OCI-LY3 (cell line): ENCODE measurements at regions not wholly inside any gene's neighbourhood (a gene's known extent, or its start where the extent isn't known, plus 50 kb on each side); places are given as distances from the start of the nearest gene placed in this dataset.

Source experiments
- H2AFZ ChIP-seq: fragments of 200-600, 300-600 bp; shearing (Covaris generic); 2 replicates; pipeline ENCODE4 v1.6.0; 2014; ENCODE audit warnings: antibody characterized with exemption, low read depth, low read length
- H3K27ac ChIP-seq: fragments of 200-600, 300-600 bp; sonication (generic); 2 replicates; pipeline ENCODE4 v1.5.1; 2014; ENCODE audit warnings: mild to moderate bottlenecking, low read length, moderate library complexity, mixed read lengths
- H3K27me3 ChIP-seq: fragments of 200-600, 300-600 bp; sonication (generic); 2 replicates; pipeline ENCODE4 v1.6.1; 2014; ENCODE audit warnings: low read depth, low read length, mixed read lengths
- H3K36me3 ChIP-seq: fragments of 200-600, 300-600 bp; sonication (generic); replicated peaks from 2 replicates; pipeline ENCODE3; 2014; ENCODE audit warnings: low read depth, low read length, mixed read lengths
- H3K4me1 ChIP-seq: fragments of 300-600, 200-600 bp; sonication (generic); 2 replicates; pipeline ENCODE4 v1.6.1; 2014; ENCODE audit warnings: low read length, mixed read lengths
- H3K4me2 ChIP-seq: fragments of 200-600, 300-600 bp; sonication (generic); 2 replicates; pipeline ENCODE4 v1.6.1; 2014; ENCODE audit warnings: low read length, mixed read lengths
- H3K4me3 ChIP-seq: fragments of 300-600, 200-600 bp; sonication (generic); 2 replicates; pipeline ENCODE4 v1.5.1; 2014; ENCODE audit warnings: antibody characterized with exemption, mild to moderate bottlenecking, low read length, moderate library complexity
- H3K79me2 ChIP-seq: fragments of 300-600, 200-600 bp; shearing (Covaris generic); 2 replicates; pipeline ENCODE4 v1.6.1; 2014; ENCODE audit warnings: mild to moderate bottlenecking, low read length, mixed read lengths
- H3K9ac ChIP-seq: fragments of 300-600, 200-600 bp; shearing (Covaris generic); 2 replicates; pipeline ENCODE4 v1.6.0; 2014; ENCODE audit warnings: mild to moderate bottlenecking, low read length, moderate library complexity
- H3K9me3 ChIP-seq: fragments of 200-600, 300-600 bp; shearing (Covaris generic); 2 replicates; pipeline ENCODE4 v1.6.1; 2014; ENCODE audit warnings: low read length, mixed read lengths; ENCODE audit not compliant: insufficient read depth
- H4K20me1 ChIP-seq: fragments of 200-600, 300-600 bp; sonication (generic); 2 replicates; pipeline ENCODE4 v1.6.1; 2016; ENCODE audit warnings: low read length, mixed read lengths; ENCODE audit not compliant: insufficient read depth
- CTCF ChIP-seq: fragments of 200-600, 300-600 bp; sonication (generic); IDR thresholded peaks from 2 replicates; pipeline ENCODE4 v1.5.1; 2014; ENCODE audit warnings: antibody characterized with exemption, low read length, low read depth
- EZH2phosphoT487 ChIP-seq: fragments of 200-600 bp; shearing (Covaris generic); IDR thresholded peaks from 2 replicates; pipeline ENCODE4 v1.6.1; 2018; ENCODE audit warnings: antibody characterized with exemption, mixed run types, low read depth

- no peak overlapping the region for H3K9ac ChIP-seq
- H3K4me2 ChIP-seq, result no peak overlapping the region
Measured at GRCh38 chr17:70773258-70773657, 603.9 kb downstream of the KCNJ2 start.

GRCh38 chr17:70774339-70775117 is 605.2 kb downstream of the KCNJ2 start:
- no peaks in the 10 kb centered on the region for H4K20me1 ChIP-seq
- H3K36me3 ChIP-seq, result no peaks in the 10 kb centered on the region
- H3K27me3 ChIP-seq, result no peaks in the 10 kb centered on the region
- no peak for TF ChIP-seq CTCF
- TF ChIP-seq EZH2phosphoT487, result no peak
- no peak overlapping the region for H3K9ac ChIP-seq
- no peaks in the 10 kb centered on the region for H3K79me2 ChIP-seq
- peaks cover 29% of the 10 kb centered on the region for H3K4me1 ChIP-seq
- no peaks in the 10 kb centered on the region for H3K9me3 ChIP-seq
- no peak overlapping the region for H2AFZ ChIP-seq
- no peak overlapping the region for H3K27ac ChIP-seq
- H3K4me3 ChIP-seq, result no peak overlapping the region
- 0 out of 2 replicates have a peak overlapping the region, but pooled peaks have one; percentile 49 for H3K4me2 ChIP-seq

More at GRCh38 chr17:70773258-70773657, 603.9 kb downstream of the KCNJ2 start:
- Histone ChIP-seq H3K9me3 (no peaks in the 10 kb centered on the region), H3K36me3 (no peaks in the 10 kb centered on the region), H3K27me3 (no peaks in the 10 kb centered on the region), H3K79me2 (no peaks in the 10 kb centered on the region), H3K4me1 (peaks cover 26% of the 10 kb centered on the region), H4K20me1 (no peaks in the 10 kb centered on the region), H2AFZ (no peak overlapping the region), H3K4me3 (no peak overlapping the region), H3K27ac (no peak overlapping the region)
- TF ChIP-seq EZH2phosphoT487 (no peak), CTCF (no peak)

DNA sequence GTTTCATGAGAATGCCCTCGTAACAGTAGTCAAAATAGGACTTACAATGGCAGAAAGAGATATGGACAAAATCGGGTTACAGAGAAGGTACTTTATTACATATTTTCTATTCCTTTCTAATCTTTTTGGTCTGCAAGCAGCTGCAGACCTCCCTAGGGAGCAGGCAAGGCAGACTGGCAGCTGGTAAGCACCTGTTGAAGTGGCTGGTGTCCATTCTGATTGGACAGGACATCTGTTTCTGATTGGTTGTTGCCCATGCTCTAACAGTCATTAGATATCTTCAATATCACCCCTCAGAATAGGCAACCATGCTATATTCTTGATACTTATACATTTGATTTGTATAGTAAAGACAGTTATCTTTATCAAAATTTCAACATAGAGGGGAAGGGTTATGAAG is 606.3 kb downstream of the KCNJ2 start:
- Histone ChIP-seq H3K79me2 (no peaks in the 10 kb centered on the region), H3K9me3 (no peaks in the 10 kb centered on the region), H3K4me2 (peak overlapping the region; percentile 49), H3K27me3 (no peaks in the 10 kb centered on the region), H4K20me1 (no peaks in the 10 kb centered on the region), H3K4me1 (peaks cover 34% of the 10 kb centered on the region), H3K27ac (no peak overlapping the region), H2AFZ (no peak overlapping the region), H3K36me3 (no peaks in the 10 kb centered on the region), H3K9ac (no peak overlapping the region), H3K4me3 (no peak overlapping the region)
- no peak for TF ChIP-seq CTCF
- no peak for TF ChIP-seq EZH2phosphoT487

DNA sequence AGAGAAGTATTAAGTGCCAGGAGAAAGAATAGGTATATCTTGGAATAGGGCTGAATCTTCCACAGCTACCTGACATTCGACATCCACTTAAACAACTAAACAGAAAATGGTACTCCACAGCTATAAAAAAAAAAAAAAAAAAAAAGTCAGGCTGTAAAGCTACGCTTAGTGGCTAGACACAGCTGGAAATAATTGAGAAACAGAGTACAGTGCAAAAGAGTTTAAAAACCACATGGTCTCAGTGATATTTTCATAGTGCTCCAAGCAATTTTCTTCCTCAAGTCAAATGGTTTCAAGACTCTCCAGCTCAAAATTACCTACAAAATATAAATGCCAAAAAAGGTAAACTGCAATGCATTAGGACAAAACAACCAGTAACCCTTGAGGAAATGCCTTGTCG is 607.1 kb downstream of the KCNJ2 start:
- Histone ChIP-seq H3K79me2 (no peaks in the 10 kb centered on the region), H3K27ac (no peak overlapping the region), H2AFZ (no peak overlapping the region), H3K36me3 (no peaks in the 10 kb centered on the region), H4K20me1 (no peaks in the 10 kb centered on the region), H3K4me3 (no peak overlapping the region), H3K9me3 (no peaks in the 10 kb centered on the region), H3K4me2 (0 out of 2 replicates have a peak overlapping the region, but pooled peaks have one; percentile 49), H3K27me3 (no peaks in the 10 kb centered on the region), H3K4me1 (peaks cover 34% of the 10 kb centered on the region), H3K9ac (no peak overlapping the region)
- TF ChIP-seq CTCF (no peak), EZH2phosphoT487 (no peak)
